H54 (cell line): ENCODE measurements at regions not wholly inside any gene's neighbourhood (a gene's known extent, or its start where the extent isn't known, plus 50 kb on each side); places are given as distances from the start of the nearest gene placed in this dataset.

Source experiments
- DNase-seq: peaks from one replicate; pipeline ENCODE4 v3.0.0; 2011; ENCODE audit warnings: low spot score, mixed read lengths; ENCODE audit not compliant: insufficient read length
- FAIRE-seq: peaks from 3 replicates; lab custom pipeline; 2011; peaks lifted over from hg19 to GRCh38; lab: Jason Lieb, UNC
- POLR2A ChIP-seq: IDR thresholded peaks from 2 replicates; pipeline ENCODE4 v1.6.1; 2011; ENCODE audit warnings: low read depth, mild to moderate bottlenecking, low read length

DNA sequence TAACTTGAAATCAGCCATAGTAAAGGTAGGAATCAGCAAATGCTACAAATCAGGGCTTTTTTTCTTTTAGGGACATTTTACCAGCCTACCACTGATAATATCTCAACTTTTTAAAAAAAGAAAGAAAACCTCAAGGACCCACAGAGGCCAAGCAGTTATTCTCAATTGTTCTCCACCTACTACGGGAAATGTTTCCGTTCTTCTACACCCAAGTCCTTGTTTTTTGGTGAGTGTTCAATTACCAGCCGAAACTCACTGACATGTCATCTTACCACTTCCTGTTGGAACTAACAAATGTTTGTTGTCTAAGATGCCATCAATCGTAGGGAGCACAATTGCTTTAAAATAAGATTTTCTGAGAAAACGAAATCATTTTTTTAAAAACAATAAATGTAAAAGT is 50.2 kb upstream of the CDK1 start:
- TF ChIP-seq POLR2A = no peak
- FAIRE-seq (no peak), DNase-seq (no peak)

- peak; percentile 20 for FAIRE-seq
- TF ChIP-seq POLR2A = no peak
- no peak for DNase-seq
Observed at GRCh38 chr10:60726257-60726656, 52.0 kb upstream of the CDK1 start.

DNA sequence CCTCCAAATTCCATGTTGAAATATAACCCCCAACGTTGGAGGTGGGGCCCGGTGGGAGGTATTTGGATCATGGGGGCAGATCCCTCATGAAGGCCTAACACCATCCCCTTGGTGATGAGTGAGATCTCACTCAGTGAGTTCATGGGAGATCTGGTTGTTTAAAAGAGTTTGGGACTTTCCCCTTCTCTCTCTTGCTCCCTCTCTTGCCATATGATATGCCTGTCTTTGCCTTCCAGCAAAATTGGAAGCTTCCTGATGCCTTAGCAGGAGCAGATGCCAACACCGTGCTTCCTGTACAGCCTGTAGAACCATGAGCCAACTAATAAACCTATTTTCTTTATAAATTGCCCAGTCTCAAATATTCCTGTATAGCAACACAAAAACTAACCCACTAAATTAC is 55.7 kb upstream of the CDK1 start:
- FAIRE-seq (no peak), DNase-seq (no peak)
- no peak for TF ChIP-seq POLR2A

- FAIRE-seq = no peak
Observed at GRCh38 chr10:60719721-60720120, 58.6 kb upstream of the CDK1 start.

DNA sequence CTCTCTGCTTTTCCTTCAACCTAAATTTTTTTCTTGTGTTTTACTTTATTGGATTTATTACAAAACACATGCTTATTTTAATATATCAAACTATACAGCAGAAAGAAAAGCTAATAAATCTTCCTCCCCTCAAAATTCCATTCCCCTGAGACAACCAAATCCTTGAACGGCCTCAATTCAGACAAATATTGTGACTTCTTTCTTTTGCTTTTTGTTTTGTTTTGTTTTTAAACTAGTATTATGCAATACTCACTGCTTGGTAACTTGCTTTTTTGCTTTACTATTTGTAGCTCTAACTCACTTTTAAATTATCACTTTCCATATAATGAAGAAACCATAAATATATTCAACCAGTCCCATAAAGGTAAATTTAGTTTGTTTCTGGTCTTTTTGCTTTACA is 59.4 kb upstream of the CDK1 start:
- FAIRE-seq (peak; percentile 78), DNase-seq (no peak)
- no peak for TF ChIP-seq POLR2A

More at GRCh38 chr10:60719721-60720120, 58.6 kb upstream of the CDK1 start:
- TF ChIP-seq POLR2A = no peak
- no peak for DNase-seq

- FAIRE-seq (peak; percentile 83), DNase-seq (no peak)
- TF ChIP-seq POLR2A = no peak
Observed at GRCh38 chr10:60717852-60718251, 60.4 kb upstream of the CDK1 start.

GRCh38 chr10:60714233-60714632 is 64.0 kb upstream of the CDK1 start:
- FAIRE-seq (peak; percentile 81), DNase-seq (no peak)
- TF ChIP-seq POLR2A = no peak

- FAIRE-seq (no peak), DNase-seq (no peak)
- no peak for TF ChIP-seq POLR2A
Observed at GRCh38 chr10:60711496-60711895, 66.8 kb upstream of the CDK1 start.

DNA sequence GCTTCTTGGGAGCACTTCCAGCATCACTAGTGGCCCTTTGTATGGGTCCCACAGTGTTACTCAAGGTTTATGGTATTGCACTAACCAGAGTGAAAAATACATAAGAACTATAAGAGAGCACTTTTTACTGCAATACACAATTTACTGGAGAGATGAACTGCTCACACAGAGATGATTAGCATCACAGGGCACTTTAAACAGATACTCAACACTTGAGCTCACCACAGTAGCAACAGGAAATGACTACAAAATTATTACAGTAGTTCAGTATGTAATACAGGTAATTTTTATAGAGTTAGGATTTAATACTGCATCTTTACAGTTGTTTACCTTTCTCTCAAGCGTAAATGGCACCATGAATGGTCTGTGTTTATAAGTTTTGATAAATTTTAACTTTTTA is 68.2 kb upstream of the CDK1 start:
- no peak for TF ChIP-seq POLR2A
- DNase-seq (no peak), FAIRE-seq (no peak)

DNA sequence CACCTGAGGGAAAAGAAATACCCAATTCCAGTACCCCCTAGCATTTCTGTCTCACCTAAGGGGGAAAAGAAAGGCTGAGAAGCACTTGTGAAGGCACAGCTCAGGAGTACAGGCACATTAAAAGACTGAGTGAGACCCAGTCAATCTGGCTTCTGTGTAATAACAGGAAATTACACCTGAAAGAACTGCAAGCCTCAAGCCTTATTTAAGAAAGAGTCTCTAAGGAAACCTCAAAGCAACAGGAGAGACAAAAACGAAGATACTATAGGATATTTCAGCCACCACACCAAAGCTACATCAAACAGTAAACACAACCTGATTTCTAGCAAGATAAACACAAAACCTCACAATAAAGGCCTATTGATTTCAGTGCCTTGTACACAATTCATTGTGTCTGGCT is 69.6 kb upstream of the CDK1 start:
- FAIRE-seq (no peak), DNase-seq (no peak)
- TF ChIP-seq POLR2A = no peak

DNA sequence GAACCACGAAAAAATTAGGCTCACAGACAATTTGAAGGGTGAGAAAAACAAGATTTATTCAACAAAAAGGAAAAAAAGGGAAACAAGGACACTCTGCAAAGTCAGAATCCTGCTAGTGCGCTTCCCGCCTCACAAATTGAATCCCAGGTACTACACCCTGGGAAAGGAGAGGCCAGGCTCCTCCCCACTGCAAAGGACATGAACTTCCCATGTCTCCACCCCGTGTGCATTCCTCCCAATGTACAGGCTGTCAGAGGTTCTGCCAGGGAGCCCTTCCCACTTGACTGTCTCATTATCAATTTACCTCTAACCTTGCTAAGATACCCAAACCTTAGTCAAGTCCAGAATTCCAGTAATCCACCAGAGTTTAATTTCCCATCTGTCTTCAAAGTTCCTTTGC is 70.4 kb upstream of the CDK1 start:
- no peak for TF ChIP-seq POLR2A
- FAIRE-seq (peak; percentile 60), DNase-seq (no peak)

DNA sequence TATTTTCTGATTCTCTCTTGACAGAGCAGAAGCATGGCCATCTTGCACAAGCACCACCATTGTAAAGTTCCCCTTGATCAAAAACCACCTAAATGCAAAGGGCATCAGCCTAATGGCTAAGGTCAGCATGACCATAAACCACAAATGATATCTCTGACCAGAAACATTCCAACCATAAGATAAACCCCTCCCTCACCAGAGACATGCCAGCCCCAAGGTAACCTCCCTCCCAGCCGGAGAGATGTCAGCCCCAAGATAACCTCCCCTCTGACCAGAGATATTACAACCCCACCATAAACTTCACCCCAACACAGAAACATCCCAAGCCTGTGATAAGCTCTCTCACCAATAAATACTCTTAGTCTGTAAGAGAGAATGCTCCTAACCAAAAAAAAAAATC is 72.1 kb upstream of the CDK1 start:
- FAIRE-seq (peak; percentile 38), DNase-seq (no peak)
- no peak for TF ChIP-seq POLR2A

- no peak for TF ChIP-seq POLR2A
- FAIRE-seq = peak; percentile 61
- DNase-seq = no peak
Observed at GRCh38 chr10:60705376-60705775, 72.9 kb upstream of the CDK1 start.

DNA sequence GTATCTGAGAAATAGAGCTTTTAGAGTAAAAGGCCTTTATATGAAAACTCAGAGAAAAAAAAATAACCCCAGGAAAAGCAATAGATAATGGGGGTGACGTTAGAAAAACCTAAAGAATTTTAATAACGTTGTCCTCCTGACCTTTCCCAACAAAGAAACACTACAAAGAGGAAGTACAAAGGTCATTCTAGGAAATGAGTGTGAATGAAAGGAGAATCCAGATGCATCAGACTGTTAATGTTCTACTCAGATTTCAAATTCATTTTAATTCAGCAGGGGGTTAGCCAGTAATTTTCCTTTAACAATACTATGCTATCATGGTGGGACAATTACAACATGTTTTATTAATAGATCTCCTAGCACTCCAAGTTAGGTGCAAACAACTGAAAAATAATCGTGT is 73.8 kb upstream of the CDK1 start:
- TF ChIP-seq POLR2A = no peak
- DNase-seq (no peak), FAIRE-seq (peak; percentile 91)

DNA sequence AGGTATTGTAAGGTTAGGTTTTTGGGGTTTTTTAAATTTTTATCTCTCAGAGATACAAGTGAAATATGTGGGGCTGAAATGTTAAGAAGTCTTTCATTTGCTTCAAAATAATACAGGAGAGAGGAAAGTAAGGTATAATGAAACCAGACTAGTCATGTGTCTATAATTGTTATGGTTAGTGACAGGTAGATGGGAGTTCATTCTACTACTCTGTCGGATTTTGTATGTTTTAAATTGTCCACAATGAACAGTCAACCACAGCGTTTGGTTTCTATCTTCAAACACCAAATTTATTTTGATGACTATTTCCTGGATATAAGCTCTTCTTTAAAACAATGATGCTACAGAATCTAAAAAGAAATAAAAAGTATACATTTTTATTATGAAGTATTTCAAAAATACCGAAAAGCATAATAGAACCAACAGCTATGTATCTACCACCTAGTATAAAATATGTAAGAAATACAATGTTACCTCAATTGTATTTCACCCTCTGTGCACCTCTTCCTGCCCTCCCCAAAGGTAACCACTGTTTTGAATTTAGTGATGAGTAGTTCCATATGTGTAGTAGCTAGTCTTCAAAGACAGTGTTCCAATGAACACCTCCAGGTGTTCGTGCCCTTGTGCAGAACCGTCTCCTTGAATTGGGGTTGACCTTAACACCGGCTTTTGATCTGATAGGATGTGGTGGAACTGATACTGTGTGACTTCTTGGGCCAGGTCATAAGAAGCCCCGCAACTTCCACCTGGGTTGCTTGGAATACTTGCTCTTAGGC is 74.8 kb upstream of the CDK1 start:
- no peak for TF ChIP-seq POLR2A
- no peak for DNase-seq
- peak; percentile 15 for FAIRE-seq
